SK-N-SH (cell line): ENCODE measurements at regions not wholly inside any gene's neighbourhood (a gene's known extent, or its start where the extent isn't known, plus 50 kb on each side); places are given as distances from the start of the nearest gene placed in this dataset.

Experiments
- CTCF ChIA-PET: fragments of 300-600, 350-600 bp; formaldehyde crosslinking; extraction: SDS; loops from one replicate; lab custom pipeline; 2021; lab: Yijun Ruan, JAX
- POLR2A ChIA-PET: fragments of 350-600 bp; sonication (Branson Sonifier 250); formaldehyde crosslinking; extraction: SDS; loops from one replicate; lab custom pipeline; 2020; ENCODE audit warnings: antibody characterized with exemption, inconsistent platforms; lab: Yijun Ruan, JAX
- DNase-seq: peaks from one replicate; pipeline ENCODE4 v3.0.0; 2012
- H2AFZ ChIP-seq: fragments of 200-600 bp; sonication (generic); 2 replicates; pipeline ENCODE4 v1.8.1; 2016; ENCODE audit warnings: antibody characterized with exemption, mild to moderate bottlenecking, low read depth
- H3F3A ChIP-seq: fragments of 200-600 bp; sonication (generic); replicated peaks from 2 replicates; pipeline ENCODE3; 2016; ENCODE audit warnings: antibody characterized with exemption, mild to moderate bottlenecking; ENCODE audit not compliant: insufficient read depth
- H3K27ac ChIP-seq, 2 experiments: fragments of 200-500 bp in 1 of 2; fragments of 200-600 bp in 1 of 2; sonication (Bioruptor generic) in 1 of 2; sonication (generic), shearing (Covaris generic) in 1 of 2; 2 replicates each; pipeline versions ENCODE4 v1.5.1 to v1.6.1; 2014 to 2016; ENCODE audit warnings: low read depth in 2 of 2, inconsistent platforms in 1 of 2, low read length in 1 of 2, mild to moderate bottlenecking in 1 of 2, mixed read lengths in 1 of 2
- H3K27me3 ChIP-seq: fragments of 200-600 bp; sonication (generic), shearing (Covaris generic); 2 replicates; pipeline ENCODE4 v1.6.1; 2016; ENCODE audit warnings: mixed run types; ENCODE audit not compliant: insufficient read depth
- H3K36me3 ChIP-seq, 2 experiments: fragments of 200-500 bp in 1 of 2; fragments of 200-600 bp in 1 of 2; sonication (Bioruptor generic) in 1 of 2; sonication (generic) in 1 of 2; replicated peaks in 1 of 2; 2 replicates each; pipeline versions ENCODE3 to v1.5.1; 2014 to 2016; ENCODE audit warnings: low read length in 1 of 2, mild to moderate bottlenecking in 1 of 2; ENCODE audit not compliant: insufficient read depth in 2 of 2, control insufficient read depth in 1 of 2
- H3K4me1 ChIP-seq, 2 experiments: fragments of 200-500 bp in 1 of 2; fragments of 200-600 bp in 1 of 2; sonication (Bioruptor generic) in 1 of 2; sonication (generic), shearing (Covaris generic) in 1 of 2; 2 replicates each; pipeline versions ENCODE4 v1.5.1 to v1.6.1; 2014 to 2016; ENCODE audit warnings: low read depth in 1 of 2, low read length in 1 of 2, mixed run types in 1 of 2; ENCODE audit not compliant: insufficient read depth in 2 of 2, control insufficient read depth in 1 of 2
- H3K4me2 ChIP-seq: fragments of 200-600 bp; sonication (generic), shearing (Covaris generic); 2 replicates; pipeline ENCODE4 v1.6.1; 2017; ENCODE audit warnings: mixed run types
- H3K4me3 ChIP-seq, 2 experiments: fragments of 200-500 bp in 1 of 2; fragments of 200-600 bp in 1 of 2; sonication (Bioruptor generic) in 1 of 2; sonication (generic), shearing (Covaris generic) in 1 of 2; 2 replicates each; pipeline versions ENCODE4 v1.5.1 to v1.8.1; 2014 to 2016; ENCODE audit warnings: low read depth in 2 of 2, inconsistent platforms in 1 of 2, low read length in 1 of 2, mild to moderate bottlenecking in 1 of 2, mixed read lengths in 1 of 2, moderate library complexity in 1 of 2
- H3K79me2 ChIP-seq: fragments of 200-600 bp; sonication (generic); 2 replicates; pipeline ENCODE4 v1.8.1; 2017; ENCODE audit warnings: mild to moderate bottlenecking; ENCODE audit not compliant: insufficient read depth
- H3K9ac ChIP-seq: fragments of 200-600 bp; sonication (generic); 2 replicates; pipeline ENCODE4 v1.6.1; 2017; ENCODE audit warnings: mixed run types
- H3K9me2 ChIP-seq: fragments of 200-600 bp; sonication (generic); 2 replicates; pipeline ENCODE4 v1.6.1; 2017; ENCODE audit warnings: mixed run types
- H3K9me3 ChIP-seq: fragments of 200-600 bp; sonication (generic); 2 replicates; pipeline ENCODE4 v1.6.1; 2017; ENCODE audit warnings: mixed run types, mild to moderate bottlenecking, moderate library complexity
- H4K20me1 ChIP-seq: fragments of 200-600 bp; sonication (generic); 2 replicates; pipeline ENCODE4 v1.6.1; 2017; ENCODE audit warnings: mild to moderate bottlenecking, mixed run types; ENCODE audit not compliant: insufficient read depth
- CHD2 ChIP-seq: fragments of 150-350 bp; IDR thresholded peaks from 2 replicates; pipeline ENCODE4 v1.6.1; 2018; ENCODE audit warnings: low read length; ENCODE audit not compliant: partially characterized antibody
- EP300 ChIP-seq, 2 experiments: IDR thresholded peaks; 2 replicates each; pipeline versions ENCODE4 v1.4.0 to v1.6.1; 2012; ENCODE audit warnings: borderline replicate concordance in 1 of 2, low read depth in 1 of 2, low read length in 1 of 2
- EZH2phosphoT487 ChIP-seq: fragments of 200-600 bp; sonication (generic); IDR thresholded peaks from 2 replicates; pipeline ENCODE4 v1.6.1; 2017; ENCODE audit warnings: low read depth, mixed run types, mild to moderate bottlenecking, antibody characterized with exemption, moderate library complexity, borderline replicate concordance
- FOXM1 ChIP-seq: IDR thresholded peaks from 2 replicates; pipeline ENCODE4 v1.4.0; 2012; ENCODE audit warnings: low read depth, mild to moderate bottlenecking
- MXI1 ChIP-seq: IDR thresholded peaks from 2 replicates; pipeline ENCODE4 v1.6.1; 2012; ENCODE audit warnings: mild to moderate bottlenecking, low read depth, low read length, improper control_type of control experiment
- POLR2AphosphoS5 ChIP-seq: IDR thresholded peaks from 2 replicates; pipeline ENCODE4 v1.6.1; 2012; ENCODE audit warnings: low read depth, low read length
- SIN3A ChIP-seq: IDR thresholded peaks from 2 replicates; pipeline ENCODE4 v1.6.1; 2012; ENCODE audit warnings: low read depth, mild to moderate bottlenecking, low read length, moderate library complexity, borderline replicate concordance
- SMC3 ChIP-seq: IDR thresholded peaks from 2 replicates; pipeline ENCODE4 v1.6.1; 2012; ENCODE audit warnings: low read depth, low read length, improper control_type of control experiment
- TEAD4 ChIP-seq: IDR thresholded peaks from 2 replicates; pipeline ENCODE4 v1.4.0; 2012; ENCODE audit warnings: mild to moderate bottlenecking, borderline replicate concordance; ENCODE audit not compliant: insufficient read depth
- YY1 ChIP-seq: IDR thresholded peaks from 2 replicates; pipeline ENCODE4 v1.4.0; 2012; ENCODE audit warnings: low read depth, mild to moderate bottlenecking
- WGBS: methylation state at CpG from one replicate; pipeline ENCODE4 v1.1.6; 2017; ENCODE audit warnings: low lambda C conversion rate; 5-methylcytosine and 5-hydroxymethylcytosine counted together
- TF ChIP-seq, protein P1 (sequence below): IDR thresholded peaks from 2 replicates; pipeline ENCODE4 v1.4.0; 2012; ENCODE audit warnings: low read depth, borderline replicate concordance
- TF ChIP-seq, protein P2 (sequence below): IDR thresholded peaks from 2 replicates; pipeline ENCODE4; 2012
- TF ChIP-seq, protein P3 (sequence below): IDR thresholded peaks from 2 replicates; pipeline ENCODE4 v1.6.1; 2012; ENCODE audit warnings: mild to moderate bottlenecking, low read depth, low read length, moderate library complexity
- TF ChIP-seq, protein P4 (sequence below): fragments of 200-600 bp; sonication (generic); IDR thresholded peaks from 2 replicates; pipeline ENCODE4 v1.6.1; 2017; ENCODE audit warnings: antibody characterized with exemption, mild to moderate bottlenecking, moderate library complexity
- TF ChIP-seq, protein P5 (sequence below): fragments of 150-350 bp; IDR thresholded peaks from 2 replicates; pipeline ENCODE4 v1.6.1; 2017; ENCODE audit warnings: antibody characterized with exemption, low read length, low read depth, borderline replicate concordance

DNA sequence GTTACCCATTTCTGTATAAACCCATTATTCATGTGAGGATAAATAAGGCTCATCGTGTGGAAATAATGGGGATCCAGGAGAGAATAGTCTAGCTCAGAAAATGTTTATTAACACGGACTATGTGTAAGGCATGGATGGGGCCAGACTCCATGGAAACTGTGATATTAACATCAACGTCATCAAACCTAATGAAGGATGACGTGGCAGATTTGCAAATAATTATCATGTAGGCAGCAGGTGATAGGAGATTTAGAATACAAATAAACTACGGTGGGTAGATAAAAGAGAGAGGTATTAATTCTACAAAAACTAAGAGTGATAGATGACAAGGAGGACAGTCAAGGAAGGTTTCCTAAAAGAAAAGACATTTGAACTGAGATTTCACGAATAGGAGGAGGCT is 592.2 kb downstream of the REEP3 start:
- Histone ChIP-seq H3F3A (no peaks in the 10 kb centered on the region), H3K27ac (no peak overlapping the region), H3K9me2 (no peaks in the 10 kb centered on the region), H3K27me3 (no peaks in the 10 kb centered on the region), H4K20me1 (no peaks in the 10 kb centered on the region), H3K79me2 (no peaks in the 10 kb centered on the region), H3K9ac (no peak overlapping the region), H3K9me3 (no peaks in the 10 kb centered on the region), H3K4me1 (no peaks in the 10 kb centered on the region; a peak in 1 of 4 replicates), H3K4me3 (no peak overlapping the region), H2AFZ (no peak overlapping the region), H3K4me2 (no peak overlapping the region), H3K36me3 (no peaks in the 10 kb centered on the region)
- WGBS = 58% methylated on average over 6 of the region's 6 CpGs
- POLR2A ChIA-PET = no interaction called here
- no peak for DNase-seq
- CTCF ChIA-PET = no interaction called here
- TF ChIP-seq, protein P1, sequence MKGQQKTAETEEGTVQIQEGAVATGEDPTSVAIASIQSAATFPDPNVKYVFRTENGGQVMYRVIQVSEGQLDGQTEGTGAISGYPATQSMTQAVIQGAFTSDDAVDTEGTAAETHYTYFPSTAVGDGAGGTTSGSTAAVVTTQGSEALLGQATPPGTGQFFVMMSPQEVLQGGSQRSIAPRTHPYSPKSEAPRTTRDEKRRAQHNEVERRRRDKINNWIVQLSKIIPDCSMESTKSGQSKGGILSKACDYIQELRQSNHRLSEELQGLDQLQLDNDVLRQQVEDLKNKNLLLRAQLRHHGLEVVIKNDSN = no peak
- TF ChIP-seq POLR2AphosphoS5 (no peak), YY1 (no peak), CHD2 (no peak), MXI1 (no peak), EP300 (IDR thresholded peaks at IDR 0.05; ENCODE audit: borderline replicate concordance in 1 of 2, low read depth in 1 of 2, low read length in 1 of 2) (no peak), SMC3 (no peak), FOXM1 (no peak), EZH2phosphoT487 (no peak), SIN3A (no peak), TEAD4 (no peak)
- TF ChIP-seq, protein P2, sequence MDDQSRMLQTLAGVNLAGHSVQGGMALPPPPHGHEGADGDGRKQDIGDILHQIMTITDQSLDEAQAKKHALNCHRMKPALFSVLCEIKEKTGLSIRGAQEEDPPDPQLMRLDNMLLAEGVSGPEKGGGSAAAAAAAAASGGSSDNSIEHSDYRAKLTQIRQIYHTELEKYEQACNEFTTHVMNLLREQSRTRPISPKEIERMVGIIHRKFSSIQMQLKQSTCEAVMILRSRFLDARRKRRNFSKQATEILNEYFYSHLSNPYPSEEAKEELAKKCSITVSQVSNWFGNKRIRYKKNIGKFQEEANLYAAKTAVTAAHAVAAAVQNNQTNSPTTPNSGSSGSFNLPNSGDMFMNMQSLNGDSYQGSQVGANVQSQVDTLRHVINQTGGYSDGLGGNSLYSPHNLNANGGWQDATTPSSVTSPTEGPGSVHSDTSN = no peak
- TF ChIP-seq, protein P3, sequence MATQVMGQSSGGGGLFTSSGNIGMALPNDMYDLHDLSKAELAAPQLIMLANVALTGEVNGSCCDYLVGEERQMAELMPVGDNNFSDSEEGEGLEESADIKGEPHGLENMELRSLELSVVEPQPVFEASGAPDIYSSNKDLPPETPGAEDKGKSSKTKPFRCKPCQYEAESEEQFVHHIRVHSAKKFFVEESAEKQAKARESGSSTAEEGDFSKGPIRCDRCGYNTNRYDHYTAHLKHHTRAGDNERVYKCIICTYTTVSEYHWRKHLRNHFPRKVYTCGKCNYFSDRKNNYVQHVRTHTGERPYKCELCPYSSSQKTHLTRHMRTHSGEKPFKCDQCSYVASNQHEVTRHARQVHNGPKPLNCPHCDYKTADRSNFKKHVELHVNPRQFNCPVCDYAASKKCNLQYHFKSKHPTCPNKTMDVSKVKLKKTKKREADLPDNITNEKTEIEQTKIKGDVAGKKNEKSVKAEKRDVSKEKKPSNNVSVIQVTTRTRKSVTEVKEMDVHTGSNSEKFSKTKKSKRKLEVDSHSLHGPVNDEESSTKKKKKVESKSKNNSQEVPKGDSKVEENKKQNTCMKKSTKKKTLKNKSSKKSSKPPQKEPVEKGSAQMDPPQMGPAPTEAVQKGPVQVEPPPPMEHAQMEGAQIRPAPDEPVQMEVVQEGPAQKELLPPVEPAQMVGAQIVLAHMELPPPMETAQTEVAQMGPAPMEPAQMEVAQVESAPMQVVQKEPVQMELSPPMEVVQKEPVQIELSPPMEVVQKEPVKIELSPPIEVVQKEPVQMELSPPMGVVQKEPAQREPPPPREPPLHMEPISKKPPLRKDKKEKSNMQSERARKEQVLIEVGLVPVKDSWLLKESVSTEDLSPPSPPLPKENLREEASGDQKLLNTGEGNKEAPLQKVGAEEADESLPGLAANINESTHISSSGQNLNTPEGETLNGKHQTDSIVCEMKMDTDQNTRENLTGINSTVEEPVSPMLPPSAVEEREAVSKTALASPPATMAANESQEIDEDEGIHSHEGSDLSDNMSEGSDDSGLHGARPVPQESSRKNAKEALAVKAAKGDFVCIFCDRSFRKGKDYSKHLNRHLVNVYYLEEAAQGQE = no peak
- TF ChIP-seq, protein P4, sequence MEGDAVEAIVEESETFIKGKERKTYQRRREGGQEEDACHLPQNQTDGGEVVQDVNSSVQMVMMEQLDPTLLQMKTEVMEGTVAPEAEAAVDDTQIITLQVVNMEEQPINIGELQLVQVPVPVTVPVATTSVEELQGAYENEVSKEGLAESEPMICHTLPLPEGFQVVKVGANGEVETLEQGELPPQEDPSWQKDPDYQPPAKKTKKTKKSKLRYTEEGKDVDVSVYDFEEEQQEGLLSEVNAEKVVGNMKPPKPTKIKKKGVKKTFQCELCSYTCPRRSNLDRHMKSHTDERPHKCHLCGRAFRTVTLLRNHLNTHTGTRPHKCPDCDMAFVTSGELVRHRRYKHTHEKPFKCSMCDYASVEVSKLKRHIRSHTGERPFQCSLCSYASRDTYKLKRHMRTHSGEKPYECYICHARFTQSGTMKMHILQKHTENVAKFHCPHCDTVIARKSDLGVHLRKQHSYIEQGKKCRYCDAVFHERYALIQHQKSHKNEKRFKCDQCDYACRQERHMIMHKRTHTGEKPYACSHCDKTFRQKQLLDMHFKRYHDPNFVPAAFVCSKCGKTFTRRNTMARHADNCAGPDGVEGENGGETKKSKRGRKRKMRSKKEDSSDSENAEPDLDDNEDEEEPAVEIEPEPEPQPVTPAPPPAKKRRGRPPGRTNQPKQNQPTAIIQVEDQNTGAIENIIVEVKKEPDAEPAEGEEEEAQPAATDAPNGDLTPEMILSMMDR = no peak
- TF ChIP-seq, protein P5, sequence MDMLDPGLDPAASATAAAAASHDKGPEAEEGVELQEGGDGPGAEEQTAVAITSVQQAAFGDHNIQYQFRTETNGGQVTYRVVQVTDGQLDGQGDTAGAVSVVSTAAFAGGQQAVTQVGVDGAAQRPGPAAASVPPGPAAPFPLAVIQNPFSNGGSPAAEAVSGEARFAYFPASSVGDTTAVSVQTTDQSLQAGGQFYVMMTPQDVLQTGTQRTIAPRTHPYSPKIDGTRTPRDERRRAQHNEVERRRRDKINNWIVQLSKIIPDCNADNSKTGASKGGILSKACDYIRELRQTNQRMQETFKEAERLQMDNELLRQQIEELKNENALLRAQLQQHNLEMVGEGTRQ = no peak
